Mesenchymal stem cell (in vitro differentiated cells and primary cell): ENCODE measurements at regions not wholly inside any gene's neighbourhood (a gene's known extent, or its start where the extent isn't known, plus 50 kb on each side); places are given as distances from the start of the nearest gene placed in this dataset.
A peak's percentile ranks its signal among the peaks of the same experiment; 100 is the strongest.

Experiments used
- DNase-seq: peaks from one replicate; pipeline ENCODE4 v3.0.0-alpha.2; 2013
- H2AFZ ChIP-seq: one replicate; pipeline ENCODE4 v1.6.1; 2013; ENCODE audit warnings: low read depth, mild to moderate bottlenecking, control low read depth, inconsistent platforms, low read length, moderate library complexity
- H2AK5ac ChIP-seq: 2 replicates; pipeline ENCODE4 v1.6.1; 2013; ENCODE audit warnings: low read length, moderate library complexity, mild to moderate bottlenecking, inconsistent platforms; ENCODE audit not compliant: severe bottlenecking
- H2BK120ac ChIP-seq: one replicate; pipeline ENCODE4 v1.6.1; 2013; ENCODE audit warnings: low read depth, mild to moderate bottlenecking, inconsistent platforms, low read length, moderate library complexity
- H2BK12ac ChIP-seq, 2 experiments: one replicate each; pipeline ENCODE4 v1.6.1; 2013; ENCODE audit warnings: inconsistent platforms in 2 of 2, low read length in 2 of 2, mild to moderate bottlenecking in 2 of 2, moderate library complexity in 2 of 2, control low read depth in 1 of 2
- H2BK15ac ChIP-seq: one replicate; pipeline ENCODE4 v1.6.1; 2013; ENCODE audit warnings: mild to moderate bottlenecking, low read depth, inconsistent platforms; ENCODE audit not compliant: poor library complexity, severe bottlenecking
- H2BK5ac ChIP-seq: 2 replicates; pipeline ENCODE4 v1.6.1; 2013; ENCODE audit warnings: low read depth, mild to moderate bottlenecking, low read length, control low read depth, inconsistent platforms; ENCODE audit not compliant: poor library complexity, severe bottlenecking
- H3K14ac ChIP-seq, 2 experiments: one replicate each; pipeline ENCODE4 v1.6.1; 2013; ENCODE audit warnings: inconsistent platforms in 2 of 2, low read length in 2 of 2, control low read depth in 1 of 2, mild to moderate bottlenecking in 1 of 2, moderate library complexity in 1 of 2
- H3K18ac ChIP-seq, 2 experiments: one replicate each; pipeline ENCODE4 v1.6.1; 2013; ENCODE audit warnings: inconsistent platforms in 2 of 2, low read length in 2 of 2, control low read depth in 1 of 2, low read depth in 1 of 2, mild to moderate bottlenecking in 1 of 2
- H3K23ac ChIP-seq, 2 experiments: one replicate each; pipeline ENCODE4 v1.6.1; 2013; ENCODE audit warnings: inconsistent platforms in 2 of 2, low read length in 2 of 2, mild to moderate bottlenecking in 2 of 2, moderate library complexity in 2 of 2, control low read depth in 1 of 2
- H3K27ac ChIP-seq: 2 replicates; pipeline ENCODE4 v1.5.1; 2013; ENCODE audit warnings: mild to moderate bottlenecking, moderate library complexity, low read length, control low read depth, inconsistent platforms; ENCODE audit not compliant: poor library complexity, severe bottlenecking
- H3K27me3 ChIP-seq, 2 experiments: 2 replicates each; pipeline versions ENCODE4 v1.6.1 to v1.7.0; 2013; ENCODE audit warnings: low read length in 2 of 2, mild to moderate bottlenecking in 2 of 2, moderate library complexity in 2 of 2, control low read depth in 1 of 2, inconsistent platforms in 1 of 2; ENCODE audit not compliant: control insufficient read depth in 1 of 2, insufficient read depth in 1 of 2
- H3K36me3 ChIP-seq, 2 experiments: 2 replicates each; pipeline versions ENCODE4 v1.6.1 to v1.7.0; 2013; ENCODE audit warnings: low read length in 2 of 2, control low read depth in 1 of 2, inconsistent platforms in 1 of 2, low read depth in 1 of 2, mild to moderate bottlenecking in 1 of 2; ENCODE audit not compliant: insufficient read depth in 2 of 2, control insufficient read depth in 1 of 2
- H3K4ac ChIP-seq, 2 experiments: one replicate each; pipeline ENCODE4 v1.6.1; 2013; ENCODE audit warnings: inconsistent platforms in 2 of 2, low read length in 2 of 2, mild to moderate bottlenecking in 2 of 2, moderate library complexity in 2 of 2, control low read depth in 1 of 2, low read depth in 1 of 2
- H3K4me1 ChIP-seq: 2 replicates; pipeline ENCODE4 v1.6.1; 2013; ENCODE audit warnings: low read depth, low read length, control low read depth; ENCODE audit not compliant: control insufficient read depth, insufficient read depth
- H3K4me2 ChIP-seq: 2 replicates; pipeline ENCODE4 v1.6.1; 2013; ENCODE audit warnings: low read length, mild to moderate bottlenecking, inconsistent platforms; ENCODE audit not compliant: poor library complexity, severe bottlenecking
- H3K4me3 ChIP-seq, 2 experiments: 2 replicates each; pipeline versions ENCODE4 v1.5.1 to v1.7.0; 2013; ENCODE audit warnings: low read length in 2 of 2, mild to moderate bottlenecking in 2 of 2, control low read depth in 1 of 2, low read depth in 1 of 2; ENCODE audit not compliant: insufficient read depth in 1 of 2
- H3K79me1 ChIP-seq: replicated peaks from 2 replicates; pipeline ENCODE4 v1.6.1; 2013; ENCODE audit warnings: mild to moderate bottlenecking, control low read depth, low read length, inconsistent platforms; ENCODE audit not compliant: poor library complexity, severe bottlenecking
- H3K9ac ChIP-seq: 2 replicates; pipeline ENCODE4 v1.7.0; 2013; ENCODE audit warnings: mild to moderate bottlenecking, low read length, moderate library complexity
- H3K9me3 ChIP-seq: 2 replicates; pipeline ENCODE4 v1.7.0; 2013; ENCODE audit warnings: mild to moderate bottlenecking, low read length; ENCODE audit not compliant: control insufficient read depth
- H4K8ac ChIP-seq: one replicate; pipeline ENCODE4 v1.6.1; 2013; ENCODE audit warnings: inconsistent platforms, mild to moderate bottlenecking, low read length, moderate library complexity
- H4K91ac ChIP-seq: one replicate; pipeline ENCODE4 v1.6.1; 2013; ENCODE audit warnings: mild to moderate bottlenecking, low read length, inconsistent platforms
- WGBS: methylation state at CpG from one replicate; pipeline ENCODE4 v1.1.7; 2013; ENCODE audit warnings: mixed read lengths; 5-methylcytosine and 5-hydroxymethylcytosine counted together

DNA sequence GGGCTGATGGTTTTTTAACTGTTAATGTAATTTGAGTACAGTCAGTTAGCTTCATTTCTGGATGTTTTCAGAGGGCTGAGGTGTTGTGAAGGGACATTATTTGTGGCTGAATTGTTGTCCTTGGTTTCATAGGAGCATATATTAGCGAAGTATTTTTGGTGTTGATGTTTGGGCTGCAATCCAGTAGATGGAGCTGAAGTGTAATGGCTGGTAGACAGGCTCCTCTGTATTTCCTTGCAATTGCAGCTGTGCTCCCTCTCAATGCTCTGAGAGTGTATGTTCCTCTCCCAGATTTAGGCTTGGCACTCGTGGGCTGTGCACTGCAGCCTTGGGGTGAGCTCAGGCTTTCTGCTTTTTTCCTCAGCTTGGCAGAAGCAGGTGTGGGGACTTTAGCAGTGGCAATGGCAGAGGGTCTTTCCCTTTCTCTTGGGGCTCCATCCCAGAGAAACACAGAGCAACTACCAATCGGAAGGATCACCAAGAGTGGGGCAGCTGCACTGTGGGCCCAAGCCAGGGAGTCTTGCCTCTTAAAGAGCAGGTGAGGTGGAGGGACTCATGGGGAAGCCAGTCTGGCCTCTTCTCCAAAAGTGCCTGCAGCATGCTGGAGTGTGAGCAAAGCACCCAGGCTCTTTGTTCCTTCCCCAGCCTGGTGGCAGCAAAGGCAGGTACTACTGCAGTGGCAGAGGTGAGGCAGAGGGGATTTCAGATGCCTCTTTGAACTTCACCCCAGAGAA lies 544.4 kb downstream of the SH2D4B start:
- Histone ChIP-seq H2BK120ac (no peak overlapping the region), H3K4me2 (no peak overlapping the region), H2BK12ac (no peak overlapping the region), H3K4me1 (no peaks in the 10 kb centered on the region), H3K4me3 (no peak overlapping the region), H2AK5ac (no peak overlapping the region), H4K91ac (no peak overlapping the region), H3K79me1 (no peaks in the 10 kb centered on the region), H3K9ac (no peak overlapping the region), H3K18ac (no peak overlapping the region), H3K4ac (no peak overlapping the region), H2BK5ac (no peak overlapping the region), H4K8ac (no peak overlapping the region), H2BK15ac (no peak overlapping the region), H3K36me3 (no peaks in the 10 kb centered on the region), H3K27ac (no peak overlapping the region), H3K27me3 (no peaks in the 10 kb centered on the region), H2AFZ (no peak overlapping the region), H3K14ac (no peak overlapping the region), H3K9me3 (peaks cover 3% of the 10 kb centered on the region), H3K23ac (no peak overlapping the region)
- 65% methylated on average over 3 of the region's 3 CpGs for WGBS
- peak; percentile 39 for DNase-seq

DNA sequence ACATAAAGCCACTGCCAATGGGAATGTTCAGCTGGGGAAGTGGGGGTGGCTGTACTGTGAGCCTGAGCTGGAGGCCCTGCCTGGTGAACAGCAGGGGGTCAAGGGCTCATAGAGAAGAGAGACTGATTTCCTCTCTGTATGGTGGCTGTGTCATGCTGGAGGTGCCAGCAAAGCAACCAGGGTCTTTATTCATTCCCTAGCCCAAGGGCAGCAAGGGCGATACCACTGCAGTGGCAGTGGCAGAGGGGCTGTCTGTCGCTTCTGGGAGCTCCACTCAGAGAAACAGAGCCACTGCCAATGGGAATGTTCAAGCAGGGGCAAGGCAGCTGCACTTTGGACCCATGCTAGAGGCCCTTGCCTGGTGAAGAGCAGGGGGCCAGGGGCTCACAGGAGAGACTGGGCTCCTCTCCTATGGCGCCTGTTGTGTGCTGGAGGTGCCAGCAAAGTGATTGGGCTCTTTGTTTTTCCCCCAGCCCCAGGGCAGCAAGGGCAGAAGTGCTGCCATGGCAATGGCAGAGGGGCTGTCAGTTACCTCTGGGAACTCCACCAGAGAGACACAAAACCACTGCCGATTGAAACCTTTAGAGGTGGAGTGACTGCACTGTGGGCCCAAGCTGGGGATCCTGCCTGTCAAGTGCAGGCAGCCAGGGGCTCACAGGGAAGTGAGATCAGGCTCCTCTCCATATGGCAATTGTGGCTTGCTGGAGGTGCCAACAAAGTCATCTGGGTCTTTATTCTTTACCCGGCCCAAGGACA lies 545.1 kb downstream of the SH2D4B start:
- no peak overlapping the region for H3K9ac ChIP-seq
- no peak overlapping the region for H3K4me3 ChIP-seq
- H3K14ac ChIP-seq = no peak overlapping the region
- H3K27me3 ChIP-seq = no peaks in the 10 kb centered on the region
- H3K4me1 ChIP-seq = no peaks in the 10 kb centered on the region
- H3K9me3 ChIP-seq = peaks cover 3% of the 10 kb centered on the region
- H3K79me1 ChIP-seq = no peaks in the 10 kb centered on the region
- no peak overlapping the region for H2AK5ac ChIP-seq
- H4K8ac ChIP-seq = no peak overlapping the region
- no peak overlapping the region for H3K18ac ChIP-seq
- H4K91ac ChIP-seq = no peak overlapping the region
- H2AFZ ChIP-seq = no peak overlapping the region
- H3K23ac ChIP-seq = no peak overlapping the region
- H2BK12ac ChIP-seq = no peak overlapping the region
- H3K27ac ChIP-seq = no peak overlapping the region
- WGBS = 90% methylated on average over 5 of the region's 5 CpGs
- no peak overlapping the region for H2BK120ac ChIP-seq
- no peak overlapping the region for H2BK5ac ChIP-seq
- no peak overlapping the region for H3K4ac ChIP-seq
- no peak for DNase-seq
- H2BK15ac ChIP-seq = no peak overlapping the region
- H3K36me3 ChIP-seq = no peaks in the 10 kb centered on the region
- no peak overlapping the region for H3K4me2 ChIP-seq

DNA sequence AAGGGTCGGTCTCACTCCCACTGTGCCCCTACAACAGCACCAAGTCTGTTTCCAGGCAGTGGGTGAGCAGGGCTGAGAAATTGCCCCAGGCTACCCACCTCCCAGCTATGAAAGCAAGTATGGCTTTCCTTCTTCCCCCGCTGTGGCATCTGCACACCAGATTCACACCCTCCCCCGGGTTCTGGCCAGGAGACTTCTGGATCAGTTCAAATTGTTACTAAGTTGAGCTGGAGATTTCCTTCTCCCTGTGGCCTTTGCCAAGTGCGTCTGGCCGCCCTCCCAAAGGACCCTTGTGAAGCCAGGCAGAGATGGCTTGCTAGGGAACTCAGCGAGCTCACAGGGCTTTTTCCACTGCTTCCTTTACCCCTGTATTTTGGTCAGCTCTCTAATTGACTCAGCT lies 555.4 kb downstream of the SH2D4B start:
- Histone ChIP-seq H3K27ac (no peak overlapping the region), H2AFZ (no peak overlapping the region), H2BK12ac (no peak overlapping the region), H3K4ac (no peak overlapping the region), H3K4me1 (no peaks in the 10 kb centered on the region), H2BK5ac (no peak overlapping the region), H2BK15ac (no peak overlapping the region), H3K9ac (no peak overlapping the region), H3K36me3 (no peaks in the 10 kb centered on the region), H2AK5ac (no peak overlapping the region), H3K9me3 (peaks cover 4% of the 10 kb centered on the region), H3K79me1 (no peaks in the 10 kb centered on the region), H2BK120ac (no peak overlapping the region), H3K18ac (no peak overlapping the region), H3K14ac (no peak overlapping the region), H4K91ac (no peak overlapping the region), H3K4me3 (no peak overlapping the region), H4K8ac (no peak overlapping the region), H3K23ac (no peak overlapping the region), H3K4me2 (no peak overlapping the region), H3K27me3 (no peaks in the 10 kb centered on the region)
- WGBS = 82% methylated on average over 5 of the region's 6 CpGs
- DNase-seq = no peak

GRCh38 chr10:81095238-81095637 lies 557.5 kb downstream of the SH2D4B start:
- Histone ChIP-seq H2BK12ac (no peak overlapping the region), H3K9ac (no peak overlapping the region), H3K18ac (no peak overlapping the region), H2AFZ (no peak overlapping the region), H3K27ac (no peak overlapping the region), H3K14ac (no peak overlapping the region), H4K91ac (no peak overlapping the region), H2BK15ac (no peak overlapping the region), H3K27me3 (no peaks in the 10 kb centered on the region), H2AK5ac (no peak overlapping the region), H3K4me2 (no peak overlapping the region), H3K4ac (no peak overlapping the region), H2BK120ac (no peak overlapping the region), H3K79me1 (no peaks in the 10 kb centered on the region), H2BK5ac (no peak overlapping the region), H3K23ac (no peak overlapping the region), H3K36me3 (no peaks in the 10 kb centered on the region), H4K8ac (no peak overlapping the region), H3K4me3 (no peak overlapping the region), H3K9me3 (peaks cover 4% of the 10 kb centered on the region), H3K4me1 (no peaks in the 10 kb centered on the region)
- DNase-seq = no peak
- WGBS = no CpG with 5 or more reads among the region's 2 CpGs
